Neutrophil (primary cell): ENCODE measurements at regions not wholly inside any gene's neighbourhood (a gene's known extent, or its start where the extent isn't known, plus 50 kb on each side); places are given as distances from the start of the nearest gene placed in this dataset.

Experiments used
- H3K27ac ChIP-seq: fragments of 200-600 bp; sonication (generic); 2 replicates; pipeline ENCODE4 v1.5.1; 2016; ENCODE audit warnings: mild to moderate bottlenecking, moderate library complexity
- H3K27me3 ChIP-seq: fragments of 200-600 bp; sonication (generic); 2 replicates; pipeline ENCODE4 v1.6.0; 2016; ENCODE audit warnings: mild to moderate bottlenecking
- H3K36me3 ChIP-seq: fragments of 200-600 bp; sonication (generic); 2 replicates; pipeline ENCODE4 v1.5.1; 2017
- H3K4me1 ChIP-seq, 2 experiments: fragments of 200-600 bp in 1 of 2; sonication (generic) in 1 of 2; 1 replicate in 1 of 2; 2 replicates in 1 of 2; pipeline versions ENCODE4 v1.5.1 to v1.6.1; 2013 to 2016; ENCODE audit warnings: low read depth in 1 of 2, low read length in 1 of 2, mild to moderate bottlenecking in 1 of 2, moderate library complexity in 1 of 2; ENCODE audit not compliant: control insufficient read depth in 1 of 2, insufficient read depth in 1 of 2
- H3K4me3 ChIP-seq, 2 experiments: fragments of 200-600 bp in 1 of 2; sonication (generic) in 1 of 2; 1 replicate in 1 of 2; 2 replicates in 1 of 2; pipeline ENCODE4 v1.5.1; 2013 to 2016; ENCODE audit warnings: low read depth in 1 of 2, low read length in 1 of 2, mild to moderate bottlenecking in 1 of 2, moderate library complexity in 1 of 2
- H3K9me3 ChIP-seq: fragments of 200-600 bp; sonication (generic); 2 replicates; pipeline ENCODE4 v1.5.1; 2016
- TF ChIP-seq, protein P1 (sequence below): fragments of 200-600 bp; sonication (generic); IDR thresholded peaks from 2 replicates; pipeline ENCODE4 v1.5.1; 2016; ENCODE audit warnings: antibody characterized with exemption

DNA sequence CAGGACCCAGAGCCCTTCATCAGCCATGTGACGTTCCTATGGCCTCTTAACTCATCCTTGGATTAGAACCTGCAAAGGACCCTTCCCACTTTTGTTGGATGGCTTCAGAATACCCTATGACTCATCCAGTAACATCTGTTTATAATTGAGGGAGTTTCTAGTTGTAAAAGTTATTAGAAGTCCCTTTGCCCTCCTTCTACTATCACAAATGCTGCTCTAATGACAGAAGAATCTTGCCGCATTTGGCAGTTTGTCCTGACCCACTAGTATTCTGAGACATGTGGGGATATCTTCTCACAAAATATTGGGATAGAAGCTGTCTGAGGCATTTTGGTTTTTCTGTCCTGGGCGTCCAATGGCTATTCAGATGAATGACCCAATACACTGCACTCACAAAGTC, 251.8 kb upstream of the TMEM72 start:
- Histone ChIP-seq H3K9me3 (no peaks in the 10 kb centered on the region), H3K4me1 (no peaks in the 10 kb centered on the region), H3K27me3 (no peaks in the 10 kb centered on the region), H3K27ac (no peak overlapping the region), H3K36me3 (no peaks in the 10 kb centered on the region), H3K4me3 (no peak overlapping the region)
- TF ChIP-seq, protein P1, sequence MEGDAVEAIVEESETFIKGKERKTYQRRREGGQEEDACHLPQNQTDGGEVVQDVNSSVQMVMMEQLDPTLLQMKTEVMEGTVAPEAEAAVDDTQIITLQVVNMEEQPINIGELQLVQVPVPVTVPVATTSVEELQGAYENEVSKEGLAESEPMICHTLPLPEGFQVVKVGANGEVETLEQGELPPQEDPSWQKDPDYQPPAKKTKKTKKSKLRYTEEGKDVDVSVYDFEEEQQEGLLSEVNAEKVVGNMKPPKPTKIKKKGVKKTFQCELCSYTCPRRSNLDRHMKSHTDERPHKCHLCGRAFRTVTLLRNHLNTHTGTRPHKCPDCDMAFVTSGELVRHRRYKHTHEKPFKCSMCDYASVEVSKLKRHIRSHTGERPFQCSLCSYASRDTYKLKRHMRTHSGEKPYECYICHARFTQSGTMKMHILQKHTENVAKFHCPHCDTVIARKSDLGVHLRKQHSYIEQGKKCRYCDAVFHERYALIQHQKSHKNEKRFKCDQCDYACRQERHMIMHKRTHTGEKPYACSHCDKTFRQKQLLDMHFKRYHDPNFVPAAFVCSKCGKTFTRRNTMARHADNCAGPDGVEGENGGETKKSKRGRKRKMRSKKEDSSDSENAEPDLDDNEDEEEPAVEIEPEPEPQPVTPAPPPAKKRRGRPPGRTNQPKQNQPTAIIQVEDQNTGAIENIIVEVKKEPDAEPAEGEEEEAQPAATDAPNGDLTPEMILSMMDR, result no peak

DNA sequence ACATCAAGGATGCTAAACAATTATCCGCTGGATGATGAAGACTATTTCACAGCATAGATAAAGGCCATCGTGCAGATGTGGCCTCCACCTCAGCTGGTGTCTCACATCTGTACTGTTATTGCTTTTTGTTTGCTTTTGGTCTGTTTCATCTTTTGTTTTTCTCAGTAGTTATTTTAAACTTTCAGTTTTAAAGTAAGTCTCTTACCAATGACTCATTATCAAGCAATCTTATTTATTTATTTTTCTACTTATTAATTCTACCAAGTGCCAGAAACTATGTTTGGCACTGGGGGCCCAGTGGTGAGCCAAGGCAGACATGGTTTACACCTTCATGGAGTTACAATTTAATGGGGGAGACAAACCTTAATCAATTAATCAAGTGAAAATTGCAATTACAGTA, 250.9 kb upstream of the TMEM72 start:
- no peaks in the 10 kb centered on the region for H3K36me3 ChIP-seq
- no peaks in the 10 kb centered on the region for H3K27me3 ChIP-seq
- no peaks in the 10 kb centered on the region for H3K9me3 ChIP-seq
- H3K4me1 ChIP-seq, result no peaks in the 10 kb centered on the region
- H3K4me3 ChIP-seq, result no peak overlapping the region
- TF ChIP-seq, protein P1, result no peak
- H3K27ac ChIP-seq, result no peak overlapping the region

DNA sequence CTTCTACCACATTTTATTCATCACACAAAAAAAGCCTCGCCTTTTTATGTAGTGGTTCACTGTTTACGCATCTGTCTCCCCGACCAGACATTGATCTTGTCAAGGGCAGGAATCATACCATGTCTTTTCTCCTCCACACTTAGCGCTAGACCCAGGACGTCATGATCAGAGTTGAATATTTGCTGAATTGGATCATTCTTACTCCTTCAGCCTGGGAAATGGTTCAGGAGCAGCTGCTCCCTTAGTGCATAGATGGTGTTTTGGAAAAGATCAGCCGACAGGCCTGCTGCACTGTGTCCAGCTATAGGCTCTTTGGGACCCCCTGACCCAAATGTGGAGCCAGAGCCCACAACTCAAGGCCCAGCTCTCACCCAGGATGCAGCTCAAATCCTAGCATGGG, 249.1 kb upstream of the TMEM72 start:
- no peak overlapping the region for H3K27ac ChIP-seq
- no peaks in the 10 kb centered on the region for H3K9me3 ChIP-seq
- TF ChIP-seq, protein P1, result no peak
- no peaks in the 10 kb centered on the region for H3K27me3 ChIP-seq
- no peaks in the 10 kb centered on the region for H3K36me3 ChIP-seq
- H3K4me3 ChIP-seq, result no peak overlapping the region
- no peaks in the 10 kb centered on the region for H3K4me1 ChIP-seq

DNA sequence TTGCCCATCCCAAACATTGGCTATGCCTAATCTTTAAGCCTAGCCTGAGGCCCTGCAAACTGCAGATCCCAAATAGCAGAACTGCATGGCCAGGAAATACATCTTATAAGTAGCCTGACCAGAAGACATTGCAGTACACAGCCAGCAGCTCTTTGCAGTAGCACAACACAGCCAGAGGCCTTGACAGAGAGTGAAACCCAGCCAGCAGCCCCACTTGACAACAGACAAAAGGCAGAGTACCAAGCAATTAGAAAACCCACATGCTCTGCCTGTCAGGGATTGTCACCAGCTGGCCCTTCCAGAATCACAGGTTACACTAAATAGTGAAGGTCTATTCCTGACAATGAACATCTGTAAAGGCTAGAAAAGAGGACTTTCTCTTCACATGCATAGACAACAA, 242.8 kb upstream of the TMEM72 start:
- Histone ChIP-seq H3K36me3 (no peaks in the 10 kb centered on the region), H3K27me3 (no peaks in the 10 kb centered on the region), H3K27ac (no peak overlapping the region), H3K9me3 (no peaks in the 10 kb centered on the region), H3K4me1 (no peaks in the 10 kb centered on the region), H3K4me3 (no peak overlapping the region)
- TF ChIP-seq, protein P1, result no peak

DNA sequence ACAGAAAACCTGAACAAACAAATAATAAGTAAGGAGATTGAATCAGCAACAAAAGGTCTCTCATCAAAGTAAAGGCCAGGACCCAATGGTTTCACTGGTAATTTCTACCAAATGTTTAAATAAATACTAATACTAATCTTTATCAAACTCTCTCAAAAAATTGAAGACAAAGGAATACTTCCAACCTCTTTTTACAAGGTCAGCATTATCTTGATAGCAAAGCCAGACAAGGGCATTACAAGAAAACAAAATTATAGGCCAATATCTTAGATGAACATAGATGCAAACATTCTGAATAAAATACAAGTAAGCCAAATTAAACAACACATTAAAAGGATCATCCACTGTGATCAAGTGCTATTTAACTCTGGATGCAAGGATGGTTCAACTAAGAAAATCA, 239.8 kb upstream of the TMEM72 start:
- Histone ChIP-seq H3K9me3 (no peaks in the 10 kb centered on the region), H3K36me3 (no peaks in the 10 kb centered on the region), H3K4me1 (no peaks in the 10 kb centered on the region), H3K27me3 (no peaks in the 10 kb centered on the region), H3K27ac (no peak overlapping the region), H3K4me3 (no peak overlapping the region)
- TF ChIP-seq, protein P1, result no peak
